Endodermal cell (in vitro differentiated cells): ENCODE measurements at regions not wholly inside any gene's neighbourhood (a gene's known extent, or its start where the extent isn't known, plus 50 kb on each side); places are given as distances from the start of the nearest gene placed in this dataset.
"Not testable (repeated sequence)": the region's sequence is repeated elsewhere in the genome, so short reads cannot be mapped to it uniquely, and the experiment has no call there.

Source experiments
- DNase-seq: peaks from one replicate; pipeline ENCODE4 v3.0.0-alpha.2; 2017
- H3K27ac ChIP-seq: 2 replicates; pipeline ENCODE4 v1.5.1; 2013; ENCODE audit warnings: mild to moderate bottlenecking, low read depth, low read length, moderate library complexity
- H3K27me3 ChIP-seq: 2 replicates; pipeline ENCODE4 v1.6.1; 2013; ENCODE audit warnings: mild to moderate bottlenecking, low read length, moderate library complexity; ENCODE audit not compliant: insufficient read depth, control insufficient read depth, poor library complexity, severe bottlenecking
- H3K36me3 ChIP-seq: 2 replicates; pipeline ENCODE4 v1.7.0; 2013; ENCODE audit warnings: mild to moderate bottlenecking, low read length, moderate library complexity; ENCODE audit not compliant: control insufficient read depth, insufficient read depth
- H3K4me1 ChIP-seq: one replicate; pipeline ENCODE4 v1.7.0; 2013; ENCODE audit warnings: low read length; ENCODE audit not compliant: control insufficient read depth, insufficient read depth
- H3K4me3 ChIP-seq: 2 replicates; pipeline ENCODE4 v1.5.1; 2013; ENCODE audit warnings: mild to moderate bottlenecking, low read length, moderate library complexity
- H3K9ac ChIP-seq: 2 replicates; pipeline ENCODE4 v1.6.1; 2013; ENCODE audit warnings: mild to moderate bottlenecking, low read length, moderate library complexity; ENCODE audit not compliant: poor library complexity, severe bottlenecking; ENCODE audit errors: extremely low read depth
- H3K9me3 ChIP-seq: 2 replicates; pipeline ENCODE4 v1.6.1; 2013; ENCODE audit warnings: mild to moderate bottlenecking, low read length, moderate library complexity; ENCODE audit not compliant: control insufficient read depth
- H3K27ac Mint-ChIP-seq: 2 replicates; pipeline ENCODE4 v1.8.0; 2020; ENCODE audit warnings: mixed read lengths
- H3K27me3 Mint-ChIP-seq: 2 replicates; pipeline ENCODE4 v1.8.0; 2021; ENCODE audit warnings: mild to moderate bottlenecking, mixed read lengths; ENCODE audit not compliant: insufficient read depth
- H3K36me3 Mint-ChIP-seq: 2 replicates; pipeline ENCODE4 v1.8.0; 2020; ENCODE audit warnings: low read depth, mixed read lengths
- H3K4me1 Mint-ChIP-seq: 2 replicates; pipeline ENCODE4 v1.8.0; 2020; ENCODE audit warnings: mixed read lengths
- H3K4me3 Mint-ChIP-seq: 2 replicates; pipeline ENCODE4 v1.8.0; 2020; ENCODE audit warnings: mild to moderate bottlenecking, moderate library complexity, mixed read lengths
- H3K9me3 Mint-ChIP-seq: 2 replicates; pipeline ENCODE4 v1.8.0; 2020; ENCODE audit warnings: mild to moderate bottlenecking, mixed read lengths
- WGBS, 2 experiments: methylation state at CpG; one replicate each; pipeline versions ENCODE4 v1.1.5 to v1.1.7; 2013; ENCODE audit warnings: missing lambda C conversion rate in 2 of 2, mixed read lengths in 1 of 2; ENCODE audit not compliant: insufficient coverage in 1 of 2, insufficient read length in 1 of 2; 5-methylcytosine and 5-hydroxymethylcytosine counted together
- TF ChIP-seq, protein P1 (sequence below): fragments of 200-600 bp; sonication (generic); conservative IDR thresholded peaks from 2 replicates; pipeline ENCODE4 v1.5.0; 2021; ENCODE audit warnings: antibody characterized with exemption, mild to moderate bottlenecking

- WGBS, 2 experiments: 96 to 100% methylated on average over 2 of the region's 2 CpGs
- TF ChIP-seq, protein P1, sequence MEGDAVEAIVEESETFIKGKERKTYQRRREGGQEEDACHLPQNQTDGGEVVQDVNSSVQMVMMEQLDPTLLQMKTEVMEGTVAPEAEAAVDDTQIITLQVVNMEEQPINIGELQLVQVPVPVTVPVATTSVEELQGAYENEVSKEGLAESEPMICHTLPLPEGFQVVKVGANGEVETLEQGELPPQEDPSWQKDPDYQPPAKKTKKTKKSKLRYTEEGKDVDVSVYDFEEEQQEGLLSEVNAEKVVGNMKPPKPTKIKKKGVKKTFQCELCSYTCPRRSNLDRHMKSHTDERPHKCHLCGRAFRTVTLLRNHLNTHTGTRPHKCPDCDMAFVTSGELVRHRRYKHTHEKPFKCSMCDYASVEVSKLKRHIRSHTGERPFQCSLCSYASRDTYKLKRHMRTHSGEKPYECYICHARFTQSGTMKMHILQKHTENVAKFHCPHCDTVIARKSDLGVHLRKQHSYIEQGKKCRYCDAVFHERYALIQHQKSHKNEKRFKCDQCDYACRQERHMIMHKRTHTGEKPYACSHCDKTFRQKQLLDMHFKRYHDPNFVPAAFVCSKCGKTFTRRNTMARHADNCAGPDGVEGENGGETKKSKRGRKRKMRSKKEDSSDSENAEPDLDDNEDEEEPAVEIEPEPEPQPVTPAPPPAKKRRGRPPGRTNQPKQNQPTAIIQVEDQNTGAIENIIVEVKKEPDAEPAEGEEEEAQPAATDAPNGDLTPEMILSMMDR: no peak
- Histone ChIP-seq H3K36me3 (no peaks in the 10 kb centered on the region), H3K9me3 (no peaks in the 10 kb centered on the region), H3K4me3 (no peak overlapping the region), H3K9ac (no peak overlapping the region), H3K27me3 (no peaks in the 10 kb centered on the region), H3K4me1 (no peaks in the 10 kb centered on the region), H3K27ac (no peak overlapping the region)
- Mint-ChIP-seq H3K4me3 (no peak overlapping the region), H3K9me3 (peaks cover 3% of the 10 kb centered on the region), H3K36me3 (no peaks in the 10 kb centered on the region), H3K4me1 (no peaks in the 10 kb centered on the region), H3K27me3 (no peaks in the 10 kb centered on the region), H3K27ac (no peak overlapping the region)
- DNase-seq: no peak
Measured at GRCh38 chr2:183780072-183780471, 655.8 kb downstream of the NUP35 start.

- Histone ChIP-seq H3K9me3 (no peaks in the 10 kb centered on the region), H3K4me1 (no peaks in the 10 kb centered on the region), H3K4me3 (no peak overlapping the region), H3K27me3 (no peaks in the 10 kb centered on the region), H3K36me3 (no peaks in the 10 kb centered on the region), H3K27ac (no peak overlapping the region), H3K9ac (no peak overlapping the region)
- Mint-ChIP-seq H3K27me3 (no peaks in the 10 kb centered on the region), H3K27ac (no peak overlapping the region), H3K4me1 (no peaks in the 10 kb centered on the region), H3K9me3 (no peaks in the 10 kb centered on the region), H3K4me3 (no peak overlapping the region), H3K36me3 (no peaks in the 10 kb centered on the region)
- DNase-seq: no peak
- TF ChIP-seq, protein P1: no peak
- 91 to 100% methylated on average over 1 of the region's 1 CpG for WGBS, 2 experiments
Measured at GRCh38 chr2:183782436-183782835, 658.2 kb downstream of the NUP35 start.

DNA sequence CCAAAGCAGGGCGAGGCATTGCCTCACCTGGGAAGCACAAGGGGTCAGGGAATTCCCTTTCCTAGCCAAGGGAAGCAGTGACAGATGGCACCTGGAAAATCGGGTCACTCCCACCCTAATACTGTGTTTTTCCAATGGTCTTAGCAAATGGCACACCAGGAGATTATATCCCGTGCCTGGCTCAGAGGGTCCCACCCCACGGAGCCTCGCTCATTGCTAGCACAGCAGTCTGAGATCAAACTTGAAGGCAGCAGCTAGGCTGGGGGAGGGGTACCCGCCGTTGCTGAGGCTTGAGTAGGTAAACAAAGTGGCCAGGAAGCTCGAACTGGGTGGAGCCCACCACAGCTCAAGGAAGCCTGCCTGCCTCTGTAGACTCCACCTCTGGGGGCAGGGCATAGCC lies 664.6 kb downstream of the NUP35 start:
- WGBS, 2 experiments: 94 to 97% methylated on average over 3 to 8 of the region's 8 CpGs
- not testable (repeated sequence) for H3K4me1 ChIP-seq, H3K36me3 ChIP-seq, H3K9ac ChIP-seq, H3K4me3 Mint-ChIP-seq, H3K27ac ChIP-seq, H3K36me3 Mint-ChIP-seq, H3K27me3 Mint-ChIP-seq, H3K4me3 ChIP-seq, H3K27ac Mint-ChIP-seq, H3K27me3 ChIP-seq, H3K4me1 Mint-ChIP-seq, DNase-seq
- H3K9me3 Mint-ChIP-seq: peaks cover 59% of the 10 kb centered on the region
- peaks cover 20% of the 10 kb centered on the region for H3K9me3 ChIP-seq

- H3K27me3 ChIP-seq, H3K4me1 Mint-ChIP-seq, H3K27ac Mint-ChIP-seq, H3K36me3 Mint-ChIP-seq, H3K9ac ChIP-seq, H3K27me3 Mint-ChIP-seq, H3K4me1 ChIP-seq, H3K27ac ChIP-seq, H3K4me3 Mint-ChIP-seq, DNase-seq, H3K36me3 ChIP-seq, H3K4me3 ChIP-seq: not testable (repeated sequence)
- WGBS, 2 experiments: 94 to 97% methylated on average over 10 to 26 of the region's 26 CpGs
- peaks cover 20% of the 10 kb centered on the region for H3K9me3 ChIP-seq
- peaks cover 77% of the 10 kb centered on the region for H3K9me3 Mint-ChIP-seq
Measured at GRCh38 chr2:183792165-183792924, 668.1 kb downstream of the NUP35 start.
